Large intestine (tissue), 3 donors: ENCODE measurements at regions not wholly inside any gene's neighbourhood (a gene's known extent, or its start where the extent isn't known, plus 50 kb on each side); places are given as distances from the start of the nearest gene placed in this dataset.

ENCODE experiments used
- DNase-seq, 2 donors: peaks; one replicate each; pipeline versions ENCODE4 v3.0.0 to v3.0.0-alpha.2; 2013
- H3K27ac ChIP-seq: one replicate; pipeline ENCODE4 v1.5.1; 2013; ENCODE audit warnings: low read length
- H3K27me3 ChIP-seq: 2 replicates; pipeline ENCODE4 v1.6.1; 2013; ENCODE audit warnings: low read length; ENCODE audit not compliant: control insufficient read depth, insufficient read depth
- H3K36me3 ChIP-seq: 2 replicates; pipeline ENCODE4 v1.6.1; 2013; ENCODE audit warnings: low read length; ENCODE audit not compliant: control insufficient read depth, insufficient read depth
- H3K4me1 ChIP-seq: one replicate; pipeline ENCODE4 v1.6.1; 2013; ENCODE audit warnings: low read length; ENCODE audit not compliant: control insufficient read depth, insufficient read depth
- H3K4me3 ChIP-seq: one replicate; pipeline ENCODE4 v1.5.1; 2013; ENCODE audit warnings: low read length
- H3K9me3 ChIP-seq: one replicate; pipeline ENCODE4 v1.6.1; 2013; ENCODE audit warnings: mild to moderate bottlenecking, low read depth, low read length, moderate library complexity; ENCODE audit not compliant: control insufficient read depth
- WGBS: methylation state at CpG from one replicate; pipeline ENCODE4 v1.1.5; 2013; ENCODE audit warnings: low lambda C conversion rate; ENCODE audit not compliant: insufficient coverage; 5-methylcytosine and 5-hydroxymethylcytosine counted together

- no CpG with 5 or more reads among the region's 4 CpGs for WGBS
- H3K4me3 ChIP-seq: no peak overlapping the region
- no peak for DNase-seq
- H3K36me3 ChIP-seq: no peaks in the 10 kb centered on the region
- H3K27ac ChIP-seq: no peak overlapping the region
- no peaks in the 10 kb centered on the region for H3K27me3 ChIP-seq
- H3K4me1 ChIP-seq: no peaks in the 10 kb centered on the region
- H3K9me3 ChIP-seq: no peaks in the 10 kb centered on the region
Measured at GRCh38 chr15:87805117-87805820, 451.3 kb downstream of the NTRK3 start.

GRCh38 chr15:87804451-87804850 lies 452.1 kb downstream of the NTRK3 start:
- H3K36me3 ChIP-seq: no peaks in the 10 kb centered on the region
- no peak for DNase-seq
- no peaks in the 10 kb centered on the region for H3K4me1 ChIP-seq
- no peak overlapping the region for H3K27ac ChIP-seq
- no peak overlapping the region for H3K4me3 ChIP-seq
- no peaks in the 10 kb centered on the region for H3K27me3 ChIP-seq
- no peaks in the 10 kb centered on the region for H3K9me3 ChIP-seq

- no peaks in the 10 kb centered on the region for H3K9me3 ChIP-seq
- no peak for DNase-seq
- no CpG with 5 or more reads among the region's 2 CpGs for WGBS
- no peaks in the 10 kb centered on the region for H3K27me3 ChIP-seq
- no peak overlapping the region for H3K4me3 ChIP-seq
- no peaks in the 10 kb centered on the region for H3K4me1 ChIP-seq
- no peaks in the 10 kb centered on the region for H3K36me3 ChIP-seq
- no peak overlapping the region for H3K27ac ChIP-seq
Measured at GRCh38 chr15:87799838-87800237, 456.7 kb downstream of the NTRK3 start.

GRCh38 chr15:87799428-87799827 lies 457.1 kb downstream of the NTRK3 start:
- Histone ChIP-seq H3K4me1 (no peaks in the 10 kb centered on the region), H3K27me3 (no peaks in the 10 kb centered on the region), H3K9me3 (no peaks in the 10 kb centered on the region), H3K27ac (no peak overlapping the region), H3K4me3 (no peak overlapping the region), H3K36me3 (no peaks in the 10 kb centered on the region)
- no CpG with 5 or more reads among the region's 3 CpGs for WGBS
- no peak for DNase-seq

- Histone ChIP-seq H3K4me1 (no peaks in the 10 kb centered on the region), H3K27ac (no peak overlapping the region), H3K36me3 (no peaks in the 10 kb centered on the region), H3K9me3 (no peaks in the 10 kb centered on the region), H3K27me3 (no peaks in the 10 kb centered on the region), H3K4me3 (no peak overlapping the region)
- WGBS: no CpG with 5 or more reads among the region's 4 CpGs
- no peak for DNase-seq
Measured at GRCh38 chr15:87793725-87794124, 462.8 kb downstream of the NTRK3 start.

GRCh38 chr15:87792250-87793040 lies 464.1 kb downstream of the NTRK3 start:
- DNase-seq: no peak
- no peak overlapping the region for H3K27ac ChIP-seq
- no peak overlapping the region for H3K4me3 ChIP-seq
- no CpG with 5 or more reads among the region's 6 CpGs for WGBS
- no peaks in the 10 kb centered on the region for H3K27me3 ChIP-seq
- H3K4me1 ChIP-seq: no peaks in the 10 kb centered on the region
- no peaks in the 10 kb centered on the region for H3K36me3 ChIP-seq
- no peaks in the 10 kb centered on the region for H3K9me3 ChIP-seq

GRCh38 chr15:87781959-87782625 lies 474.4 kb downstream of the NTRK3 start:
- no peaks in the 10 kb centered on the region for H3K27me3 ChIP-seq
- H3K27ac ChIP-seq: no peak overlapping the region
- no peaks in the 10 kb centered on the region for H3K36me3 ChIP-seq
- H3K4me1 ChIP-seq: no peaks in the 10 kb centered on the region
- H3K9me3 ChIP-seq: no peaks in the 10 kb centered on the region
- no peak overlapping the region for H3K4me3 ChIP-seq
- WGBS: 40% methylated on average over 1 of the region's 5 CpGs
- no peak for DNase-seq

- no peak for DNase-seq
- Histone ChIP-seq H3K36me3 (no peaks in the 10 kb centered on the region), H3K9me3 (no peaks in the 10 kb centered on the region), H3K27ac (no peak overlapping the region), H3K27me3 (no peaks in the 10 kb centered on the region), H3K4me1 (no peaks in the 10 kb centered on the region), H3K4me3 (no peak overlapping the region)
- no CpG with 5 or more reads among the region's 5 CpGs for WGBS
Measured at GRCh38 chr15:87779746-87780145, 476.8 kb downstream of the NTRK3 start.

- Histone ChIP-seq H3K9me3 (no peaks in the 10 kb centered on the region), H3K4me1 (no peaks in the 10 kb centered on the region), H3K36me3 (no peaks in the 10 kb centered on the region), H3K27ac (no peak overlapping the region), H3K27me3 (no peaks in the 10 kb centered on the region), H3K4me3 (no peak overlapping the region)
- DNase-seq: no peak
- 100% methylated on average over 1 of the region's 11 CpGs for WGBS
Measured at GRCh38 chr15:87778358-87778757, 478.2 kb downstream of the NTRK3 start.

- no peaks in the 10 kb centered on the region for H3K27me3 ChIP-seq
- no peak overlapping the region for H3K27ac ChIP-seq
- H3K4me1 ChIP-seq: no peaks in the 10 kb centered on the region
- no peaks in the 10 kb centered on the region for H3K36me3 ChIP-seq
- DNase-seq: no peak
- H3K9me3 ChIP-seq: no peaks in the 10 kb centered on the region
- H3K4me3 ChIP-seq: no peak overlapping the region
- no CpG with 5 or more reads among the region's 3 CpGs for WGBS
Measured at GRCh38 chr15:87777054-87777561, 479.4 kb downstream of the NTRK3 start.
